H9 (cell line): ENCODE measurements at regions not wholly inside any gene's neighbourhood (a gene's known extent, or its start where the extent isn't known, plus 50 kb on each side); places are given as distances from the start of the nearest gene placed in this dataset.

Experiments
- DNase-seq: peaks from one replicate; pipeline ENCODE4 v3.0.0-alpha.2; 2017
- H2AFZ ChIP-seq: one replicate; pipeline ENCODE4 v1.6.1; 2013; ENCODE audit warnings: mild to moderate bottlenecking, low read length, control low read depth, moderate library complexity
- H2AK5ac ChIP-seq: 2 replicates; pipeline ENCODE4 v1.6.1; 2013; ENCODE audit warnings: low read length, control low read depth, mixed read lengths; ENCODE audit not compliant: insufficient read length
- H2BK120ac ChIP-seq: one replicate; pipeline ENCODE4 v1.6.1; 2013; ENCODE audit warnings: low read depth, mild to moderate bottlenecking, low read length, control low read depth, inconsistent platforms; ENCODE audit not compliant: poor library complexity, severe bottlenecking
- H2BK12ac ChIP-seq: 2 replicates; pipeline ENCODE4 v1.6.1; 2013; ENCODE audit warnings: low read length, control low read depth, mixed read lengths, low read depth; ENCODE audit not compliant: insufficient read length
- H2BK15ac ChIP-seq: 2 replicates; pipeline ENCODE4 v1.6.1; 2013; ENCODE audit warnings: low read depth, low read length, control low read depth
- H2BK20ac ChIP-seq: one replicate; pipeline ENCODE4 v1.6.1; 2013; ENCODE audit warnings: low read depth, mild to moderate bottlenecking, low read length, control low read depth, inconsistent platforms; ENCODE audit not compliant: poor library complexity, severe bottlenecking
- H2BK5ac ChIP-seq: 2 replicates; pipeline ENCODE4 v1.6.1; 2013; ENCODE audit warnings: low read length, control low read depth, mixed read lengths; ENCODE audit not compliant: insufficient read length
- H3K14ac ChIP-seq: 2 replicates; pipeline ENCODE4 v1.6.1; 2013; ENCODE audit warnings: low read length, control low read depth; ENCODE audit not compliant: insufficient read depth
- H3K18ac ChIP-seq: 2 replicates; pipeline ENCODE4 v1.6.1; 2013; ENCODE audit warnings: low read depth, mild to moderate bottlenecking, mixed read lengths, low read length, control low read depth; ENCODE audit not compliant: insufficient read length
- H3K23ac ChIP-seq: 2 replicates; pipeline ENCODE4 v1.6.1; 2013; ENCODE audit warnings: low read length, control low read depth, mixed read lengths, low read depth; ENCODE audit not compliant: insufficient read length
- H3K23me2 ChIP-seq: 2 replicates; pipeline ENCODE4 v1.6.1; 2013; ENCODE audit warnings: low read depth, mild to moderate bottlenecking, mixed read lengths, low read length, control low read depth; ENCODE audit not compliant: insufficient read length, poor library complexity, severe bottlenecking
- H3K27ac ChIP-seq: 2 replicates; pipeline ENCODE4 v1.5.1; 2013; ENCODE audit warnings: low read length, control low read depth, mixed read lengths, low read depth; ENCODE audit not compliant: insufficient read length
- H3K27me3 ChIP-seq: 2 replicates; pipeline ENCODE4 v1.6.1; 2013; ENCODE audit warnings: low read length, control low read depth, inconsistent platforms; ENCODE audit not compliant: insufficient read depth
- H3K4ac ChIP-seq: 2 replicates; pipeline ENCODE4 v1.6.1; 2013; ENCODE audit warnings: low read depth, mild to moderate bottlenecking, control low read depth, inconsistent platforms, low read length, moderate library complexity
- H3K4me1 ChIP-seq: 2 replicates; pipeline ENCODE4 v1.6.1; 2013; ENCODE audit warnings: low read length, control low read depth, inconsistent platforms; ENCODE audit not compliant: insufficient read depth
- H3K4me2 ChIP-seq: 2 replicates; pipeline ENCODE4 v1.6.1; 2013; ENCODE audit warnings: low read length, control low read depth, mixed read lengths; ENCODE audit not compliant: insufficient read length, insufficient read depth
- H3K56ac ChIP-seq: 2 replicates; pipeline ENCODE4 v1.6.1; 2013; ENCODE audit warnings: low read depth, mild to moderate bottlenecking, mixed read lengths, low read length, control low read depth; ENCODE audit not compliant: insufficient read length
- H3K79me1 ChIP-seq: 2 replicates; pipeline ENCODE4 v1.6.1; 2013; ENCODE audit warnings: low read depth, mild to moderate bottlenecking, moderate library complexity, low read length, control low read depth, inconsistent platforms; ENCODE audit not compliant: insufficient read depth, poor library complexity, severe bottlenecking
- H3K79me2 ChIP-seq: 2 replicates; pipeline ENCODE4 v1.6.1; 2013; ENCODE audit warnings: low read length, control low read depth, inconsistent platforms; ENCODE audit not compliant: insufficient read depth
- H3K9ac ChIP-seq: 2 replicates; pipeline ENCODE4 v1.6.1; 2013; ENCODE audit warnings: low read length, control low read depth, mixed read lengths; ENCODE audit not compliant: insufficient read length; ENCODE audit errors: extremely low read depth
- H3K9me3 ChIP-seq: one replicate; pipeline ENCODE4 v1.6.1; 2013; ENCODE audit warnings: low read depth, low read length, inconsistent platforms; ENCODE audit not compliant: control insufficient read depth
- H3T11ph ChIP-seq: one replicate; pipeline ENCODE4 v1.6.1; 2013; ENCODE audit warnings: mild to moderate bottlenecking, low read length, control low read depth, inconsistent platforms
- H4K20me1 ChIP-seq: one replicate; pipeline ENCODE4 v1.6.1; 2013; ENCODE audit not compliant: control insufficient read depth, insufficient read length, insufficient read depth
- H4K5ac ChIP-seq: 2 replicates; pipeline ENCODE4 v1.6.1; 2013; ENCODE audit warnings: low read depth, mild to moderate bottlenecking, mixed read lengths, low read length, control low read depth; ENCODE audit not compliant: insufficient read length
- H4K8ac ChIP-seq: replicated peaks from 2 replicates; pipeline ENCODE4 v1.6.1; 2013; ENCODE audit warnings: low read length, control low read depth, mixed read lengths, low read depth; ENCODE audit not compliant: insufficient read length
- H4K91ac ChIP-seq: 2 replicates; pipeline ENCODE4 v1.6.1; 2013; ENCODE audit warnings: low read depth, mild to moderate bottlenecking, moderate library complexity, mixed read lengths, low read length, control low read depth; ENCODE audit not compliant: insufficient read length
- H3K27ac Mint-ChIP-seq, 3 experiments: 2 replicates in 2 of 3; 3 replicates in 1 of 3; pipeline ENCODE4 v1.8.0; 2020 to 2021; ENCODE audit warnings: mixed read lengths in 3 of 3, mild to moderate bottlenecking in 1 of 3, moderate library complexity in 1 of 3
- H3K27me3 Mint-ChIP-seq: 2 replicates; pipeline ENCODE4 v1.8.0; 2021; ENCODE audit warnings: low read depth, mild to moderate bottlenecking, moderate library complexity, mixed read lengths
- H3K36me3 Mint-ChIP-seq, 3 experiments: 2 replicates in 2 of 3; 3 replicates in 1 of 3; pipeline ENCODE4 v1.8.0; 2020 to 2021; ENCODE audit warnings: low read depth in 3 of 3, mixed read lengths in 3 of 3; ENCODE audit not compliant: insufficient read depth in 1 of 3
- H3K4me1 Mint-ChIP-seq, 2 experiments: 2 replicates each; pipeline ENCODE4 v1.8.0; 2020; ENCODE audit warnings: mixed read lengths in 2 of 2
- H3K4me3 Mint-ChIP-seq, 2 experiments: 2 replicates in 1 of 2; 3 replicates in 1 of 2; pipeline ENCODE4 v1.8.0; 2020 to 2021; ENCODE audit warnings: mild to moderate bottlenecking in 2 of 2, mixed read lengths in 2 of 2, moderate library complexity in 1 of 2
- H3K9me3 Mint-ChIP-seq, 2 experiments: 2 replicates in 1 of 2; 3 replicates in 1 of 2; pipeline ENCODE4 v1.8.0; 2020; ENCODE audit warnings: mild to moderate bottlenecking in 2 of 2, mixed read lengths in 2 of 2, moderate library complexity in 1 of 2
- WGBS: extraction: QIAGEN DNeasy Blood & Tissue Kit; methylation state at CpG from one replicate; pipeline ENCODE4 v1.1.7; 2013; ENCODE audit warnings: missing lambda C conversion rate, low lambda C conversion rate, mixed read lengths; ENCODE audit not compliant: insufficient read length; ENCODE audit errors: extremely low coverage; 5-methylcytosine and 5-hydroxymethylcytosine counted together
- TF ChIP-seq, protein P1 (sequence below): fragments of 200-600 bp; sonication (generic); conservative IDR thresholded peaks from 3 replicates; pipeline ENCODE4 v1.8.0; 2021; ENCODE audit warnings: antibody characterized with exemption, mild to moderate bottlenecking

- Histone ChIP-seq H3K79me2 (no peaks in the 10 kb centered on the region), H4K20me1 (no peaks in the 10 kb centered on the region), H2BK20ac (no peak overlapping the region), H4K5ac (no peak overlapping the region), H3K79me1 (no peaks in the 10 kb centered on the region), H3K4ac (no peak overlapping the region), H3K4me2 (no peak overlapping the region), H3K9me3 (no peaks in the 10 kb centered on the region), H3K27me3 (no peaks in the 10 kb centered on the region), H3K27ac (no peak overlapping the region), H2AFZ (no peak overlapping the region), H3K18ac (no peak overlapping the region), H2BK12ac (no peak overlapping the region), H3K23ac (no peak overlapping the region), H2BK15ac (no peak overlapping the region), H3T11ph (no peak overlapping the region), H3K9ac (no peak overlapping the region), H3K56ac (no peak overlapping the region), H3K14ac (no peak overlapping the region), H3K23me2 (no peaks in the 10 kb centered on the region), H2BK5ac (no peak overlapping the region), H4K91ac (no peak overlapping the region), H3K4me1 (no peaks in the 10 kb centered on the region), H2BK120ac (no peak overlapping the region), H2AK5ac (no peak overlapping the region), H4K8ac (no peak overlapping the region)
- TF ChIP-seq, protein P1, sequence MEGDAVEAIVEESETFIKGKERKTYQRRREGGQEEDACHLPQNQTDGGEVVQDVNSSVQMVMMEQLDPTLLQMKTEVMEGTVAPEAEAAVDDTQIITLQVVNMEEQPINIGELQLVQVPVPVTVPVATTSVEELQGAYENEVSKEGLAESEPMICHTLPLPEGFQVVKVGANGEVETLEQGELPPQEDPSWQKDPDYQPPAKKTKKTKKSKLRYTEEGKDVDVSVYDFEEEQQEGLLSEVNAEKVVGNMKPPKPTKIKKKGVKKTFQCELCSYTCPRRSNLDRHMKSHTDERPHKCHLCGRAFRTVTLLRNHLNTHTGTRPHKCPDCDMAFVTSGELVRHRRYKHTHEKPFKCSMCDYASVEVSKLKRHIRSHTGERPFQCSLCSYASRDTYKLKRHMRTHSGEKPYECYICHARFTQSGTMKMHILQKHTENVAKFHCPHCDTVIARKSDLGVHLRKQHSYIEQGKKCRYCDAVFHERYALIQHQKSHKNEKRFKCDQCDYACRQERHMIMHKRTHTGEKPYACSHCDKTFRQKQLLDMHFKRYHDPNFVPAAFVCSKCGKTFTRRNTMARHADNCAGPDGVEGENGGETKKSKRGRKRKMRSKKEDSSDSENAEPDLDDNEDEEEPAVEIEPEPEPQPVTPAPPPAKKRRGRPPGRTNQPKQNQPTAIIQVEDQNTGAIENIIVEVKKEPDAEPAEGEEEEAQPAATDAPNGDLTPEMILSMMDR = no peak
- Mint-ChIP-seq H3K4me3 (no peak overlapping the region), H3K36me3 (no peaks in the 10 kb centered on the region; a peak in 1 of 7 replicates), H3K9me3 (peaks cover 0 to 2% of the 10 kb centered on the region in 2 experiments; a peak in 4 of 5 replicates), H3K27ac (no peak overlapping the region), H3K27me3 (no peaks in the 10 kb centered on the region), H3K4me1 (no peaks in the 10 kb centered on the region)
- WGBS = no CpG with 5 or more reads among the region's 2 CpGs
- DNase-seq = no peak
Observed at GRCh38 chr9:73523391-73523790, 371.7 kb downstream of the ANXA1 start.
